ENCODE measurements at regions not wholly inside any gene's neighbourhood (a gene's known extent, or its start where the extent isn't known, plus 50 kb on each side); places are given as distances from the start of the nearest gene placed in this dataset.

DNA sequence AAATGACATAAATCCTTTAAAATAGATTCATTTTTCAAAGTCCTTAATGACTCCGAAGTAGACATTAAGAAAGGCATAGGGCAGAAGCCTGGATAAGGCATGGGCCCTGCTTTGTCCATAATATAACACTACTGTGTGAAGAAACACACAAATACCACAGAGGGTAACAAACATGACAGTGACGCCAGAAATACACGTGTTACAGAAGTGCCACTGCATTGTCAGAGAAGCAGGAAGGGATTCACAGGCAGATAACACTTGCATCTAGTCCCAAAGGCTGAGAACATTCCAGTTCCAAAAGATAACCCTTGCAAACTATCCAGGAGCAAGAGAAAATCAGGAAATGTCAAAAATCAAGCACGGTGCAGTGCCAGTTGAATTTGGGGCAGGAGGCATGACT is 633.2 kb downstream of the LIG4 start:
- TF ChIP-seq, protein P1, sequence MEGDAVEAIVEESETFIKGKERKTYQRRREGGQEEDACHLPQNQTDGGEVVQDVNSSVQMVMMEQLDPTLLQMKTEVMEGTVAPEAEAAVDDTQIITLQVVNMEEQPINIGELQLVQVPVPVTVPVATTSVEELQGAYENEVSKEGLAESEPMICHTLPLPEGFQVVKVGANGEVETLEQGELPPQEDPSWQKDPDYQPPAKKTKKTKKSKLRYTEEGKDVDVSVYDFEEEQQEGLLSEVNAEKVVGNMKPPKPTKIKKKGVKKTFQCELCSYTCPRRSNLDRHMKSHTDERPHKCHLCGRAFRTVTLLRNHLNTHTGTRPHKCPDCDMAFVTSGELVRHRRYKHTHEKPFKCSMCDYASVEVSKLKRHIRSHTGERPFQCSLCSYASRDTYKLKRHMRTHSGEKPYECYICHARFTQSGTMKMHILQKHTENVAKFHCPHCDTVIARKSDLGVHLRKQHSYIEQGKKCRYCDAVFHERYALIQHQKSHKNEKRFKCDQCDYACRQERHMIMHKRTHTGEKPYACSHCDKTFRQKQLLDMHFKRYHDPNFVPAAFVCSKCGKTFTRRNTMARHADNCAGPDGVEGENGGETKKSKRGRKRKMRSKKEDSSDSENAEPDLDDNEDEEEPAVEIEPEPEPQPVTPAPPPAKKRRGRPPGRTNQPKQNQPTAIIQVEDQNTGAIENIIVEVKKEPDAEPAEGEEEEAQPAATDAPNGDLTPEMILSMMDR (IDR thresholded peaks at IDR 0.05), result no peak
- no peak for TF ChIP-seq POLR2A (IDR thresholded peaks at IDR 0.05)
